ENCODE measurements at regions not wholly inside any gene's neighbourhood (a gene's known extent, or its start where the extent isn't known, plus 50 kb on each side); places are given as distances from the start of the nearest gene placed in this dataset.
"Not testable (repeated sequence)": the region's sequence is repeated elsewhere in the genome, so short reads cannot be mapped to it uniquely, and the experiment has no call there.

DNA sequence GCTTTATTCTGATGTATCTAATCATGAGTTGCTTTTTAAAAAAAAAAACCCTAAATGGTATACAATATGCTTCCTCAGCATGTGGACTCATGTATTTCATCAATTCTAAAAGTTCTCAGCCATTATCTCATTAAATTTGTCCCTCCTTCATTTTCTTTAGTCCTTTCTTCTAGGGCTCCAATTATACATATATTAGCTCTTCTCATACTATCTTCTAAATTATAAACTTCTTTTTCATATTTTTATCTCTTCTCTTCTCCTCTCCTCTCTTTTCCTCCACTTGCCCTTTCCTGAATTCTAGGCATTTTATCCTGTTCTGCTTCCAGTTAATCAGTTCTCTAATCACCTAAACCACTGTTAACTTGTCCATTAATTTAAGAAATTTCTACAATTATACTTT lies 55.0 kb upstream of the IL33 start:
- DNase-seq, result no peak

DNA sequence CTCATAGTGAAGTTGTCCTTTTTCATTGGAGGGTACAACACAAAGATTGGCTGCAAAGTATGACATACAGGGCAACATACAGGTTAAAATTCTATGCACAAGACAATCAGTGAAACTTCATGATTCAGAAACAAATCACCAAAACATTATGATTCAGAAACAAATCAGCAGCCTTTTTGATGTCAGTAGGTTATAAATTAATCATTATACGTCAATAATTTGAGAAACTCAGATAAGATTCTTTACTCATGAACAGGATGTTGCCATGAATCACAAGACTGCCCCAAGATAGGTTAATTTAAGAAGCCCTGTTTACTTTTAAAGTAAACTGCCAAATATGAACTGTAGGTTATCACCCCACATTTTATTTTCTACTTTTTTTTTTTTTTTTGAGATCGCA lies 62.2 kb upstream of the IL33 start:
- no peak for DNase-seq

DNA sequence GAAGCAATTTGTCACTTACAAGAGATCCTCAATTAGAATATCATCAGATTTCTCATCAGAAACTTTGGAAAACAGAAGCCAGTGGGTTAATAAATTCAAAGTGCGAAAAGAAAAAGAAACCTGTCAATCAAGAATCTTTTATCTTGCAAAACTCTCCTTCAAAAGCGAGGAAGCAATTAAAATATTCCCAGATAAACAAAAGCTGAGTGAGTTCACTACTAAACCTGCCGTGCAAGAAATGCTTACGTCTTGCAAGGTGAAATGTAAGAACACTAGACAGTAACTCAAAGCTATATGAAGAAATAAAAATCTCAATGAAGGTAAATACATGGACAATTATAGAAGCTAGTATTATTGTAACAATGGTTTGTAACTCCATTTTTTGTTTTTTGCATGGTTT lies 62.8 kb upstream of the IL33 start:
- DNase-seq, result no peak

DNA sequence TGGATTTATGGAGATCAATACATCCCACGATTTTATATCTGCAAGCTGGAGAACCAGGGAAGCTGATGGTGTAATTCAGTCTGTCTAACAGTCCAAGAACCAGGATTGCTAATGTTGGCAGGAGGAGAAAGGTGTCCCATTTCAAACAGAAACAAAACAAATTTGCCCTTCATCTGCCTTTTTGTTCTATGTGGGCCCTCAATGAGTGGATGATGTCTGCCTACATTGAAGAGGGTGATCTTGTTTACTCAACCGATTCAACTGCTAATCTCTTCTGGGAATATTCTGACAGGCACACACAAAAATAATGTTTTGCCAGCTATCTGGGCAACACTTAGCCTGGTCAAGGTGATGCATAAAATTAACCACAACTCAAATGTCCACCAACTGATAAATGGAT lies 65.1 kb upstream of the IL33 start:
- no peak for DNase-seq

DNA sequence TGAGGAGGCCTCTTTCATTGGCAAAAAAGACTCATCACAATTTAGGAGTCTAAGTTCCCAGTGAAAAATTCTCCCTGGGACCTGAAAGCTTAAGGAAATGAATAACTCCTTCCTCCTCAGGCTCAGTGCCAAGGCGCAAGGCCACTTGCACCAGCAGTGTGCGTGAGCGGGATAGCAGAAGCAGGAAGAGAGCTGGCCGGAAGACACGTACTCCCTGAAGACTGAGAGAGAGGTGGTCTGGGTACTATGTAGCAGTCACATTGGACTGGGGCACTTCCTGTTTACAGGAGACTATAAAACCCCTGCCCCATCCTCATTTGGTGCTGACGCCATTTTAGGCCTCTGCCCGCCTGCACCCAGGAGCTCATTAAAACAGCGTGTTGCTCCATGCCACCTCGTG lies 66.3 kb upstream of the IL33 start:
- no peak for DNase-seq

DNA sequence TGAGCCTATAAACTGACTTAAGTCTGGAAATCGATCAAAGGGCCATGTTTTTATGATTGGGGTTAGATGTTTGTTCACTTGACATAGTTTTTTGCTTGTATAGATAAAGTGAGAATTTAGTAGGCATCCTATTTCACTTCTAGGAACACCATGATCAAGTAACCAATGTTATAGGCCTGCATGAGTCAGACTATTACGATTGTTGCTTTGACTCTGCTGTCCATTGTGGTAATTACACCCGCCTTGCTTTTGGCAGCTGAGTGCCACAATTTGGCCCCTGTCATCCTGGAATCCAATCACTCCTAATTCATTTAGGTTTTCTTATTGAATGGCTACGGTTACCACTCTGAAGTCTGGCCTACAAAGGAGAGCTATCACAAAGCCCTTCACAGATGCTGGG lies 67.8 kb upstream of the IL33 start:
- DNase-seq, result no peak

DNA sequence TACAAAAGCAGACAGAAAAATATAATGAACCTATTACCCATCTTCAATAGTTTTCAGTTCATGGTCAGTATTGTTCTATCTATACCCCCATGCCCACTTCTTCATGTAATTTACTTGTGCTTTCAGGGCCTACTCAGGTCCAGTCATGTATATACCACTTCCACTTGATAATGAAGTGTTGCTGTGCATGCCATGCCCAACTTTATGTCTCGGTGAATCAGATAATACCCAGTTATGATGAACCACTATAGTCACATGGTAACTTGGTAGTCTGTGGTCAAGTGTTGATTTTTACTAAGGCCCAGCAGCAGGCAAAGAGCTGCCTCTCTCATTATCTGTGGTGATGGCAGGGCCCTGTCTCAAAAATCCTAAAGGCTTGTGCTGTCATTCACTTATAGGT lies 70.7 kb upstream of the IL33 start:
- no peak for DNase-seq

DNA sequence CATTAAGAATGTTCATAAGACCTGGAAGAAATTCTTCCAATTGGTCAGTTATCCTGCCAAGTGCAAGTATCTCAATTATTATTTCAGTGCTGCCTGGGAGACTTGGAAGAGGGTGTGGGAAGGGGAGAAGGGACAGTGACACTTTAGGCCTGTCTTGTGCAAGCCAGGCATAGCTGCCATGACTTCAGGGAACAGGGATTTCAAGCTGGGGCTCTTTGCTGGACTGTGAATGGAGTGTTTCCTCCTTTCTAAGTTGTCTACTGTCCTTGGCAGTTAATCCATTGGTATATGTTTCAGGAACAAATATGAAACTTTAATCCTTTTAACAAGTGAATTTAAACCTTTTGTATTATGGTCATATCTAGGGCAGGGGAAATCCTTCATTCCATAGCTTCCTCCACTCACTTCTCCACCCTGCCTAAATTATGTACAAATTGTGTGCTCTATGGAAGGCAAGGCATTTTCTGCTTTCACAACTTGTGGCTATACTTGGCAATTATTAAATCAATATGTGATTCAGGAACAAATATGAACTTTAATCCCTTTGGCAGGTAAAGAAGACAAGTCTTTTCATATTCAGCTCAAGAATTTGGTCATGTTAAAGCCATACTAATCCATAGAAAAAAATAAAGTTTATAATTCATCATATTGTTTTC lies 72.7 kb upstream of the IL33 start:
- DNase-seq, result no peak

DNA sequence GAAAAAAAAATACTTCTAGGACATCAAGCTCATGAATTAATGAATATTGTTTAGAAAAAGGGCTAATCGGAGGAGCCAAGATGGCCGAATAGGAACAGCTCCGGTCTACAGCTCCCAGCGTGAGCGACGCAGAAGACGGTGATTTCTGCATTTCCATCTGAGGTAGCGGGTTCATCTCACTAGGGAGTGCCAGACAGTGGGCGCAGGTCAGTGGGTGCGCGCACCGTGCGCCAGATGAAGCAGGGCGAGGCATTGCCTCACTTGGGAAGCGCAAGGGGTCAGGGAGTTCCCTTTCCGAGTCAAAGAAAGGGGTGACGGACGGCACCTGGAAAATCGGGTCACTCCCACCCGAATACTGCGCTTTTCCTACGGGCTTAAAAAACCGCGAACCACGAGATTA lies 79.8 kb upstream of the IL33 start:
- not testable (repeated sequence) for DNase-seq

DNA sequence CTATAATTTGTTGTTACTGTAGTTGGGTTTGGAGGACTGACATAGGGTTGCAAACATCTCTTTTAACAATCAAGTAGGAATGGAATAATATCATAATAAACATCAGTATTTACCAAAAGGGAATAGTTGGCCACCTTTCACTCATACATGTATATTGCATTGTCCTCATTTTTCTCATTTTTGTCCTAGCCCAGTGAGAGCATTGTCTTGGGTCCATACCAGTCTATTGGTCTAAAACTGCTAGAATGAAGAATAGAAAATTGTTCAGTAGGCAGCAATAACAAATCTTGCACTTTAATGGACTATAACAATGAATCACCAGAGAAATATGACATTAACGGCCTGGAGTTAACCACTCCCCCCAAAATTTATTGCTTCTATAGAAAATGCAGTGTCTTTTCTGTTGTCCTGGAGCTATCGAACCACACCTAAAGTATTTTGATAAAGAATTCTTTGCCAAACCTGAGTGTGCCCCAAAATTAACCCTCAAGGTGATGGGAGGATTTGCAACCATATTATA lies 80.9 kb upstream of the IL33 start:
- no peak for DNase-seq

DNA sequence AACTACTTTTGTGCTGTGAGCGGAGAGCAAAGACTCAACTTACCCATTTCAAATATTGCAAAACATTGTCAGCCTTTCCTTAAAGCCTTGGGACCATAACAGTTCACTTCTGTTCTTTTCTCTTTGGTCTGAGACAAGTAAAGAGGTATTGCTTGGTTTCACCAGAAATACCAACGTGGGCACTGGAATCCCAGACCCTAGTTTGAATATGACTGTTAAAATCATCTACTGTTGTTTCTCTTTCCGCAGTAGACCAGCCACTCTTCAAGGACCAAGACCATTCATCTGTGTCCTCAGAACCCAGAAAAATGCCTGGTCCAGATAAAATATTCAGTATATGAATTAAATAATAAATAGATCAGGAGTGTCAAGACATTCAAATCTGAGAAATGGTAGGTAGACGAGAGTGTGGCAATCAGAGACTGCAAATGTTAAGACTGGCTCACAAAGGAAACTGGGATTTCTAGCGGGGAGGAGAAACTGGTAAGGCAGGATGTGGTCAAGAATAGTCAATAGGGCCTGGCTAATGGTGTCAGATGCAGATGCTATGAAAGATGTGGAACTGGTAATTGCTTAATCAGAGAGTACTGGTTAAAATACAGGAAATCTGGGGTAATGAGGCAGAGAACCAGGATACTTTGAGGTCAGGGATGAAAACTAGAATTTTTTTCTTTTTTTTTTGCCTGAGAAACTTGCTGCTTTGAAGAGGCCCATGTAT lies 82.1 kb upstream of the IL33 start:
- no peak for DNase-seq

DNA sequence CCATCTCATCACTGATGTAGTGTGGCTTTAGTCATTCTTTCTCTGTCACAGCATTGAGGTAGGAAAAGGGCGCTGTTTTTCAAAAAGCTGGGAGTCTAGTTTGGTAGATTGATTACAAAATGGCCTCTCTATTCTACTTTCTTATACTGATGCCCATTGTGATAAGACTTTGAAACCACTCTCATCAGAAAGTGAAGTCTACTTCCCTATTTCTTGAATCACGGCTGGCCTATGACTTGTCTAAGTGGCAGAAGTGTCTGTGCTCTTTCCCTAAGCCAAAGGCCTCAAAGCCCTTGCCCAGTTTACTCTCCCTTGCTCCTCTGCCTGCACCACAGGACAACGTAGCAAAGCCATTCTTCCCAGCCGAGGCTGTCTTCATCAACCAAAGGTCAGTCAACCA lies 83.0 kb upstream of the IL33 start:
- no peak for DNase-seq

DNA sequence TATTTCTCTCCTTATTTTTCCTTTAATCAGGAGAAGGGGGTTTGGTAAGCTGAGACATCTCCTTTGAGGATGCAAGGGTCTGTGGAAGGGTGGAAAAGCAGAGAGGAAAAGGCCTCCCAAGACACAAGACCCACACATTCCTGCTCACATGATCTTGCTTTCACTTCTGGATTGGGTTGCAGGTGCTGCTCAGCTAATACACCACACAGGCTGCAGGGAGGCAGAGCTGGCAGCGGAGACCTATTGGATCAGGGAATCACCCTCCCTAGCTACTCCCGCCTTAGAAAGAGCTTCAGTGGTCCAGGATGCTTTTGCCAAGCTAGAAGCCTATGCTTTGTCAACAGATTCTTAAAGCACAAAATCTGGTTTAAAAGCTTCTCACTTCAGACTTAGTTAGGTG lies 87.6 kb upstream of the IL33 start:
- no peak for DNase-seq

DNA sequence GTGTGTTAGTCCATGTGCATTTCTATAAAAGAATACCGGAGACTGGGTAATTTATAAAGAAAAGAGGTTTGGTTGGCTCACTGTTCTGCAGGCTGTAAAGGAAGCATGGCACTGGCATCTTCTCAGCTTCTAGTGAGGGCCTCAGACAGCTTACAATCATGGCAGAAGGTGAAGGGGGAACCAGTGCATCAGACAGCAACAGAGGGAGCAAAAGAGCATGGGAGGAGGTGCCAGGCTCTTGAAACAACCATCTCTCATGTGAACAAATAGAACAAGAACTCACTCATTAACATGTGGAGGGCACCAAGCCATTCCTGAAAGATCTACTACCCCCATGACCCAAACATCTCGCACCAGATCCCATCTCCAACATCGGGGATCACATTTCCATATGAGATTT lies 89.2 kb upstream of the IL33 start:
- DNase-seq, result no peak

DNA sequence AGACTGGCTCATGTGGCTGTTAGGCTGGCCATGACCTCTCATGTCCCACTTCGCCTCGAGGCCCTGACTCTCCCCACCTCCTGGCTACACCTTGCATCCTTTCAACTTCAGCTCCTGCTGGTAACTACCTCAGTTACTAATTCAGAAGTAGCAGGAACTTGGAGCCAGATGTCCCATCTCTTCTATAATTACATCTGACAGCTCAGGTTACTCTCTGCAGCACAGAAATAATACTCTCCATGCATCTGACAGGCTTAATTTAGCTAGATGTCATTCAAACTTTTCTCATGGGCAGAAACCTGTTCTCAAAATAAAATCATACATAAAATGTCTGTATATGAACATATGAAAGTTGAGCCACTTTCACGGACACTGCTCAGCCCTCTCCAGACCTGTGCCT lies 92.2 kb upstream of the IL33 start:
- DNase-seq, result no peak

DNA sequence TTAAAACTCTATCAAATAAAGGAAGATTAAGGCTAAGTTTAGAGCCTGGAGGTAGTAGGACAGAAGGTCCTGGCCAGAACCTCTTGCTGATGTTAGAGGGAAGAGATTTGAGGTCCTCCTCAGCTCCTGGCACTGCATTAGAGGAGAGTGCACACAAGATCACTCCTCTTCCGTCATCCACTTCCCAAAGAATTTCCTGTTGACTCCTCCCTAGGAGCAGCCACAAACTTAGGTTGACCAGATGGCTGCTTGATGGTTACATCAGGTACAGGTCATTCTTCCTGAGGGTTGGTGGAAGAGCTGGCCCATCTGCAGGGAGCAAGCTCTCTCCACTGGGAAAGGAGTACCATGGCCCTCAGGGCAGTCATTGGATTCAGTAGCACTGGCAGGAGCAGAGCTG lies 93.9 kb upstream of the IL33 start:
- DNase-seq, result no peak

DNA sequence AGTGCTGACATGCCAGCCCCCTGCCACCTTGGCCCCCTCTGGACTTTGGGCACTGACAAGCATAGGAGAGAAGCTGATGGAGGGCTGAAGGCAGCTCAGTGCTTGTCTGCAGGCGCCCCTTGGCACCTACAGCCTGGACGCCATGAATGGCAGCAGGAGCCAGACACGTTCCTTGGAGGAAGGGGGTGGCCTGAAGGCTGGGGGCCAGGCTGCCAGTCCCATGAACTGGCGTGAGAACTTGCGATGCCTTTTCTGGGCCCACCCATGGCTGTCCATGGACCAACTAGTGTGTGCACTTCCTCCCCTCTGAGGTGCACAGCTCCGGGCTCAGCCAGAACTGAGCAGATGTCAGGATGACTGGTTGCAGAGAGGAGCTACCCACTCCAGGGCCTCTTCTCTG lies 99.0 kb upstream of the RANBP6 start:
- DNase-seq, result no peak

DNA sequence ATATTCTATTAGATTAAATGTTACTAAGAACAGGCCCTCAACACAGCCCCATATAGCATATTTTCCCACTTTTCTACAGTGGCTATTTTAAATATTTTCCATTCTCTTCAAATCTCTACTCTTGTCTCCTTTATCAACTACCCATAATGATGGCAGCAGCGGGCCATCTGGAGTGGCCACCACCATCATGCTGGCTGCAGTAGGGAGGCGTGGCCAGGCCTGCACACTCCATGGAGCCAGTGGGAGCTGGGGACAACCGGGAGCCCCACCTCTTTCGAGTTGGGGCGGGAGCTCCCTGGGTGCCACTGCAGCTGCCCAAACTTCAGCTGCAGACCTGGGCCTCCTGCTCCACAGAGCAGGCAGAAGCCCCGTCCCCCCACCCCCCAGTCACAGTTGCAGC lies 98.4 kb upstream of the RANBP6 start:
- no peak for DNase-seq

DNA sequence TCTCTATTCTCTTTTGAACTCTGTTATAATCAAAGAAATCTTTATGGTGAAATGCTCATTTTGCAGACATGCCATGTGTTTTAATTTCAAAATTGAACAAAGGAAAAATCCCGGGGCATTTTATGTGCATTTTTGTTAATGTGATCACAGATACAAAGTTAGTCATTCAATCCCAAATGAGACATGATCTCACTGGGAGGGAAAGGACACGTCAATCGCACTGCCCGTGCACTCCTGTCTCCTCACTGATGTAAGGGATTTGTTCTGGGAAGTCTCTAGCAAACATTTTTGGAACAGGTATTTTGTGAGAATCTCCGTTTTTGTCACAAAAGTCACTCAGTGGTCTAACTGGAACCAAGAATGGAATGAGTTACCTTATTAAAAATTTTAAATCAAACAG lies 97.9 kb upstream of the RANBP6 start:
- no peak for DNase-seq

DNA sequence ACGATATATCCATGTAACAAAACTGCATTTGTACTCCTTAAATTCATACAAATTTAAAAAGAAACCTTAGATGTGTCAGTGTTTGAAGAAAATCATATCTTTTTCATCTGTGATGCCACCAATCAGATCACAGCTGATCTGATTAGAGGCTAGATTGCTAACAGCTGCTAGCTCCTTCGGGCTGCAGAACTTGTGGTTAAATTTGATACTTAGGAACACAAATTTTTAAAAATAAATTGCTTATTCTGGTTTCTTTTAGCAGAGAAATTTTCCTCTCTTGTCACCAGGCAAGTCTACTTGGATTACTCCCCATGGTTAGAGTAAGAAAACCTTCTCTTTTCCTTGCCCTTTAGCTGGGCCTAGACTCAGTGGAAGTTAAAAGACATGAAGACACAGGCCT lies 94.6 kb upstream of the RANBP6 start:
- DNase-seq, result no peak

DNA sequence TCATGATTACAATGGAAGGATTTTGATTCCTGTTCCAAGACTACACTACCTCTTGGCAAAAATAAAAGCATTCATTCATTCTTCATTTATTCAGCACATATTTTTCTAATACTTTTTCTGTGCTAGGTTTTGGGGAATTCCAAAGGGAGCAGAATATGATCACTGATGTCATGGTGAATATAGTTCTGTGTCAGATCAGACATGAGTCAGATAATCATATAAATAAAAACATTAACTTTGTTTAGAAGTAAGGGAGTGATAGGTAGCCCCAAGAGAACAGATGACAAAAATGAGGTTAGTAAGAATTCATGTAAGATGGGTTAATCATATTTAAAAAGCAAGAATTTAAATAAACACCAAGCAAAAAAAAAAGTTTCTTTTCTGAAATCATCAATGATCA lies 94.1 kb upstream of the RANBP6 start:
- DNase-seq, result no peak

DNA sequence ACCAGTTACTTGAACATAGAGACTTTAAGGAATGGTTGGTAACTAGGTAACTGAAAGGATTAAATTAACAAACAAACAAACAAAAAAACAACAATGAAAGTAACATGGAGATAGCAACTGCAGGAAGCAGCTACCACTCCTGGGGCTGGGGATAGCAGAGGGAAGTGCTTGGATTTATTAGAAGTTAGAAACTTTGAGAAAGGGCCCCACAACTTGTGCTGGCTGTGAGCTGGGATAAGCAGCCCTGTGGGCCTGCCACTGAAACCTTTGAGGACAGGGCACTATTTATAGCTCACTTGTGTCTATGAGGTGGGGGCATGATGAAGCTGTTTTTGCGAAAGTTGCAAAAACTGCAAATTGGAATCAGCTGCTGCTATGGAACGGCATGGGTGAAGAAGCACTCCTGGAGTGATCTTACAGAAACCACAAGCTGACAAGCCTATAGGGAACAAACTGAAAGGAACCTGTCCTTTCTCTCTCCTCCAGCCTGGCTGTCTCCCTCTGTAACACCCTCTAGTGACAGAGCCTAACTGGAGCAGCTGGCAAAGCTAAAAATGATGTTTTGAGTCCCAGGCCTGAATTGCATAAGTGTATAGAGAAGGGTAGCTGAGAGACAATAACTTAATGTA lies 91.4 kb upstream of the RANBP6 start:
- no peak for DNase-seq

DNA sequence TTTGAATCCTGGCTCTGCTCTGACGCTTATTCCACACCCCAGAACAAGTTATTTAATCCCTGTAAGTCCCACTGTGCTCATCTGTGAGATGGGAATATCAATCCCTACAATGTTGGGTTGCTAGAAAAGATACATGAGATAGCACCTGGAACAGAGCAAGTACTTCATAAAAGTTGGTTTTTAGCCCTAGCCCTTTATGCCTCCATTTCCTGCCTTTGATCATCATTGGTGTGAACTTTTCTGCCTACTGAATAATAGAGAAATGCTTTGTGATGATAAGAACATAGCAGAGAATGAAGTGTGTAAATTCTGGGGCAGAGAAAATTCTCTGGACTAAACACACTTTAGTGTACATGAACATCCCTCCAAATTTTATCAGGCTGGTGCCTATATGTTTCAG lies 90.3 kb upstream of the RANBP6 start:
- DNase-seq, result no peak

DNA sequence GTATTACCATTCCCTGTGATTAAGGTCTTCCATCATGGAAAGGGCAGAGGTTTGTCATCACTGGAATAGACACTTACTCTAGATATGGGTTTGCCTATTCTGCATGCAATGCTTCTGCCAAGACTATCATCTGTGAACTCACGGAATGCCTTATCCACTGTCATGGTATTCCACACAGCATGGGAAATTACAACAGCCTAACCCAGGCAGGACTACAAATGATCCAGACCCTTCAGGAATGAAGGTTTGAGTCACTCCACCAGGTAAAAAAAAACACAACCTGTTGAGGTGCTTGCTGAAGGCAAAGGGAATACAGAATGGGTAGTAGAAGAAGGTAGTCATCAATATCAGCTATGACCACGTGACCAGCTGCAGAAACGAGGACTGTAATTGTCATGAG lies 89.0 kb upstream of the RANBP6 start:
- DNase-seq, result not testable (repeated sequence)

DNA sequence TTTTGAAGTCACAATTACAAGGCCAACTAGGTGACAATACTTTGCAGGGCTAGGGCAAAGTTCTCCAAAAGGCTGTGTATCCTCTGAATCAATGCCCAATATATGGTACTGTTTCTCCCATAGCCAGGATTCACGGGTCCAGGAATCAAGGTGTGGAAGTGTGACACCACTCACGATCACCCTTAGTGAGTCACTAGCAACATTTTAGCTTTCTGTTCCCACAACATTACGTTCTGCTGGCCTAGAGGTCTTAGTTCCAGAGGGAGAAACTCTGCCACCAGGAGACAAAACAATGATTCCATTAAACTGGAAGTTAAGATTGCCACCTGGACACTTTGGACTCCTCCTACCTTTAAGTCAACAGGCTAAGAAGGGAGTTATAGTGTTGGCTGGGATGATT lies 88.5 kb upstream of the RANBP6 start:
- not testable (repeated sequence) for DNase-seq

All from activated effector memory CD4-positive, alpha-beta T cell treated with Interleukin-2 at 50 U/mL for 16 hours (primary cell).